OCI-M1 (cell line): ENCODE measurements at regions not wholly inside any gene's neighbourhood (a gene's known extent, or its start where the extent isn't known, plus 50 kb on each side); places are given as distances from the start of the nearest gene placed in this dataset.

Source experiments
- DNase-seq: peaks from one replicate; lab custom pipeline; 2025; lab: John Stamatoyannopoulos, UW

- no peak for DNase-seq
Measured at GRCh38 chr7:131108212-131108940, 219.3 kb upstream of the MKLN1 start.

- no peak for DNase-seq
Measured at GRCh38 chr7:131109011-131109758, 218.5 kb upstream of the MKLN1 start.

GRCh38 chr7:131109759-131110296 is 217.8 kb upstream of the MKLN1 start:
- DNase-seq = peak; percentile 78

GRCh38 chr7:131110297-131111080 is 217.2 kb upstream of the MKLN1 start:
- DNase-seq = no peak

GRCh38 chr7:131111081-131111576 is 216.5 kb upstream of the MKLN1 start:
- DNase-seq = peak; percentile 64

GRCh38 chr7:131111792-131112191 is 215.9 kb upstream of the MKLN1 start:
- DNase-seq = no peak

GRCh38 chr7:131112431-131112830 is 215.2 kb upstream of the MKLN1 start:
- no peak for DNase-seq

GRCh38 chr7:131115340-131115739 is 212.3 kb upstream of the MKLN1 start:
- no peak for DNase-seq

- no peak for DNase-seq
Measured at GRCh38 chr7:131117439-131117838, 210.2 kb upstream of the MKLN1 start.

GRCh38 chr7:131119381-131119780 is 208.3 kb upstream of the MKLN1 start:
- no peak for DNase-seq

GRCh38 chr7:131122394-131122793 is 205.3 kb upstream of the MKLN1 start:
- DNase-seq = no peak

GRCh38 chr7:131124001-131124629 is 203.6 kb upstream of the MKLN1 start:
- DNase-seq = no peak

- no peak for DNase-seq
Measured at GRCh38 chr7:131124867-131125266, 202.8 kb upstream of the MKLN1 start.

- DNase-seq = no peak
Measured at GRCh38 chr7:131130324-131130723, 197.4 kb upstream of the MKLN1 start.

GRCh38 chr7:131131012-131131745 is 196.5 kb upstream of the MKLN1 start:
- DNase-seq = no peak

GRCh38 chr7:131131746-131132431 is 195.8 kb upstream of the MKLN1 start:
- no peak for DNase-seq

GRCh38 chr7:131139462-131139861 is 188.2 kb upstream of the MKLN1 start:
- no peak for DNase-seq

GRCh38 chr7:131141443-131141967 is 186.2 kb upstream of the MKLN1 start:
- DNase-seq = no peak

GRCh38 chr7:131143869-131144268 is 183.8 kb upstream of the MKLN1 start:
- DNase-seq = no peak

- no peak for DNase-seq
Measured at GRCh38 chr7:131145026-131145425, 182.7 kb upstream of the MKLN1 start.
